Lower leg skin (tissue), 3 donors: ENCODE measurements at regions not wholly inside any gene's neighbourhood (a gene's known extent, or its start where the extent isn't known, plus 50 kb on each side); places are given as distances from the start of the nearest gene placed in this dataset.
"Not testable (repeated sequence)": the region's sequence is repeated elsewhere in the genome, so short reads cannot be mapped to it uniquely, and the experiment has no call there.

Experiments used
- POLR2A ChIP-seq, 2 donors: fragments of 450-650 bp; IDR thresholded peaks; one replicate each; pipeline ENCODE4 v1.6.1; 2016 to 2017; ENCODE audit warnings: antibody characterized with exemption in 2 of 2, mild to moderate bottlenecking in 1 of 2, moderate library complexity in 1 of 2
- TF ChIP-seq, protein P1 (sequence below), 3 donors: fragments of 450-650 bp; IDR thresholded peaks; one replicate each; pipeline ENCODE4 v1.5.1; 2016; ENCODE audit warnings: antibody characterized with exemption in 3 of 3, mild to moderate bottlenecking in 3 of 3, moderate library complexity in 2 of 3

DNA sequence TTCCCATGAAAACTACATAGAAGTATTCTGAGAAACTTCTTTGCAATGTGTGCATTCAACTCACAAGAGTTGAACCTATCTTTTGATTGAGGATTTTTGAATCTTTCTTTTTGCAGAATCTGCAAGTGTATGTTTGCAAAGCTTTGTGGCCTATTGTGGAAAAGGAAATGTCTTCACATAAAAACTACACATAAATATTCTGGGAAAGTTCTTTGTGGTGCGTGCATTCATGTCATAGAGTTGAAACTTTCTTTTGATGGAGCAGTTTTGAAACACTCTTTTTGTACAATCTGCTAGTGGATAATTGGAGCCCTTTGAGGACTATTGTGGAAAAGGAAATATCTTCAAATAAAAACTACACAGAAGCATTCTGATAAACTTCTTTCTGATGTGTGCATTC is 4157.7 kb upstream of the OR11H1 start:
- TF ChIP-seq, protein P1, sequence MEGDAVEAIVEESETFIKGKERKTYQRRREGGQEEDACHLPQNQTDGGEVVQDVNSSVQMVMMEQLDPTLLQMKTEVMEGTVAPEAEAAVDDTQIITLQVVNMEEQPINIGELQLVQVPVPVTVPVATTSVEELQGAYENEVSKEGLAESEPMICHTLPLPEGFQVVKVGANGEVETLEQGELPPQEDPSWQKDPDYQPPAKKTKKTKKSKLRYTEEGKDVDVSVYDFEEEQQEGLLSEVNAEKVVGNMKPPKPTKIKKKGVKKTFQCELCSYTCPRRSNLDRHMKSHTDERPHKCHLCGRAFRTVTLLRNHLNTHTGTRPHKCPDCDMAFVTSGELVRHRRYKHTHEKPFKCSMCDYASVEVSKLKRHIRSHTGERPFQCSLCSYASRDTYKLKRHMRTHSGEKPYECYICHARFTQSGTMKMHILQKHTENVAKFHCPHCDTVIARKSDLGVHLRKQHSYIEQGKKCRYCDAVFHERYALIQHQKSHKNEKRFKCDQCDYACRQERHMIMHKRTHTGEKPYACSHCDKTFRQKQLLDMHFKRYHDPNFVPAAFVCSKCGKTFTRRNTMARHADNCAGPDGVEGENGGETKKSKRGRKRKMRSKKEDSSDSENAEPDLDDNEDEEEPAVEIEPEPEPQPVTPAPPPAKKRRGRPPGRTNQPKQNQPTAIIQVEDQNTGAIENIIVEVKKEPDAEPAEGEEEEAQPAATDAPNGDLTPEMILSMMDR (IDR thresholded peaks at IDR 0.05) = not testable (repeated sequence)
- TF ChIP-seq POLR2A (IDR thresholded peaks at IDR 0.05) = not testable (repeated sequence)
